Hepatocyte (in vitro differentiated cells): ENCODE measurements at regions not wholly inside any gene's neighbourhood (a gene's known extent, or its start where the extent isn't known, plus 50 kb on each side); places are given as distances from the start of the nearest gene placed in this dataset.

Experiments
- CTCF ChIP-seq: fragments of 200-600 bp; sonication (generic); IDR thresholded peaks from 2 replicates; pipeline ENCODE4 v1.5.1; 2016; ENCODE audit warnings: antibody characterized with exemption, mild to moderate bottlenecking; ENCODE audit not compliant: poor library complexity
- EZH2 ChIP-seq: fragments of 200-600 bp; sonication (generic); IDR thresholded peaks from 2 replicates; pipeline ENCODE4 v1.6.1; 2016; ENCODE audit warnings: antibody characterized with exemption, mild to moderate bottlenecking, borderline replicate concordance
- EZH2phosphoT487 ChIP-seq: fragments of 200-600 bp; sonication (generic); IDR thresholded peaks from one replicate; pipeline ENCODE4 v1.6.1; 2018; ENCODE audit warnings: antibody characterized with exemption, mild to moderate bottlenecking, low read depth, moderate library complexity; ENCODE audit not compliant: unreplicated experiment, severe bottlenecking

DNA sequence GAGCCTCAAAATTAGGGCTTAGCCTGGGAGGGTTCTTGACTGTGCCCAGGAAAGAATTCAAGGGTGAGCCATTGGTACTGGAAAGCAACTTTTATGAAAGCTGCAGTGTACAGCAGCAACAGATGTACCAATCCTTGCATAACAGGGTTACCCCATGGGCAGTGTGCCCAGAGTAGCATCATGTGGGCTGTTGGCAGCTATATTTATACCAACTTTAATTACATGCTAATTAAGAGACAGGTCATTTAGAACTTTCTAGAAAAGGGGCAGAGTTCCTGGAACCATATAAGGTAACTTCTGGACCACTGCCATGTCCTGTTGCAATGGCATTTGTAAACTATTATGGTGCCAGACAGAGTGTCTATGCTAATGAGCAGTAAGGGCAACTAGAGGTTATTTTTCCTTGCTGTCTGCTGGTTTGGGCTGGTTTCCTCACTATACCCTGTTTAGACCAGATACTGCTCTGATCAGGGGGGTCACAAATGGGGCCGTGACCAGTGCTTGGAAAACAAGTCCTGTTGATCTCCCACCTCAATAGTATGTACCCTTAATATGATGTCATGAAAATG is 1120.5 kb upstream of the RAG2 start:
- no peak for TF ChIP-seq EZH2
- no peak for TF ChIP-seq EZH2phosphoT487
- TF ChIP-seq CTCF: no peak
